MM.1S (cell line): ENCODE measurements at regions not wholly inside any gene's neighbourhood (a gene's known extent, or its start where the extent isn't known, plus 50 kb on each side); places are given as distances from the start of the nearest gene placed in this dataset.

Source experiments
- EZH2 ChIP-seq: fragments of 300-600 bp; sonication (generic); optimal IDR thresholded peaks from 2 replicates; pipeline ENCODE3; 2017; ENCODE audit warnings: low read depth, mild to moderate bottlenecking, antibody characterized with exemption, low read length, mixed read lengths
- EZH2phosphoT487 ChIP-seq: fragments of 300-600 bp; sonication (generic); IDR thresholded peaks from 2 replicates; pipeline ENCODE4 v1.6.1; 2018; ENCODE audit warnings: antibody characterized with exemption, low read length
- TF ChIP-seq, protein P1 (sequence below): fragments of 300-600 bp; sonication (generic); IDR thresholded peaks from 2 replicates; pipeline ENCODE4 v1.5.1; 2016; ENCODE audit warnings: antibody characterized with exemption, low read length, mixed read lengths

DNA sequence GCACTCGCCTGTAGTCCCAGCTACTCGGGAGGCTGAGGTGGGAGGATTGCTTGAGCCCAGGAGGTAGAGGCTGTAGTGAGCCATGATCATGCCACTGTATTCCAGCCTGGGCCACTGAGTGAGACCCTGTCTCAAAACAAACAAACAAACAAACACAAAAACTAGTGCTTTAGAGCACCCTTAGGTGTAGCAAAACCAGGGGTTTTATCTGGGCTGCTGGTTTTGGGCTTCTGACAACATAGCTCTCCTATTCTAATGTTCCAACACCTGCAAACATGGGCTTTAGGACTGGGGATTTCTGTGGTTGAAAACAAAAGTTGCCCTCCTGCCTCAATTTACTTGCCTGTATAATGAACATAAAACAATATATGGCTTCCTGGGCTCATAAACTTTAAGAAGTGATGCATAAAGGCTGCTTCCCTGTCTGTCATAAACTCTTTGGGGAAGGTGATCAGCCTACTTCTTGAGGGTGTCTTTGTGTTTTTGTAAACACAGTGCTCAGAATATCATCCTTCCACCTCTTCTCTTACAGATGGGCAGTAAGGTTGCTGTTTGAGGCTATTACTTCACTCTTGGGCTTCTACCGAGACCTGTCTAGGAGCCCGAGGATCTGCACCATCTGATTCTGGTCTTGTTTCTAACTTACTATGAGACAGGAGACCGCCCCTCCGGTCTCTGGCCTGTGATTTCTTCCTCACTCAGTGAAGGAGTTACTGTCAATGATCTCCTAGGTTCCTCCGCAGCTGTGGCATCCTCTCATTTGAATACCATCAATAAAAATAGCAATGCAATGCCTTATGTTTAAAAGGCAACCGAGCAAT lies 246.5 kb downstream of the MYCN start:
- TF ChIP-seq, protein P1, sequence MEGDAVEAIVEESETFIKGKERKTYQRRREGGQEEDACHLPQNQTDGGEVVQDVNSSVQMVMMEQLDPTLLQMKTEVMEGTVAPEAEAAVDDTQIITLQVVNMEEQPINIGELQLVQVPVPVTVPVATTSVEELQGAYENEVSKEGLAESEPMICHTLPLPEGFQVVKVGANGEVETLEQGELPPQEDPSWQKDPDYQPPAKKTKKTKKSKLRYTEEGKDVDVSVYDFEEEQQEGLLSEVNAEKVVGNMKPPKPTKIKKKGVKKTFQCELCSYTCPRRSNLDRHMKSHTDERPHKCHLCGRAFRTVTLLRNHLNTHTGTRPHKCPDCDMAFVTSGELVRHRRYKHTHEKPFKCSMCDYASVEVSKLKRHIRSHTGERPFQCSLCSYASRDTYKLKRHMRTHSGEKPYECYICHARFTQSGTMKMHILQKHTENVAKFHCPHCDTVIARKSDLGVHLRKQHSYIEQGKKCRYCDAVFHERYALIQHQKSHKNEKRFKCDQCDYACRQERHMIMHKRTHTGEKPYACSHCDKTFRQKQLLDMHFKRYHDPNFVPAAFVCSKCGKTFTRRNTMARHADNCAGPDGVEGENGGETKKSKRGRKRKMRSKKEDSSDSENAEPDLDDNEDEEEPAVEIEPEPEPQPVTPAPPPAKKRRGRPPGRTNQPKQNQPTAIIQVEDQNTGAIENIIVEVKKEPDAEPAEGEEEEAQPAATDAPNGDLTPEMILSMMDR = no peak
- TF ChIP-seq EZH2phosphoT487 = no peak
- no peak for TF ChIP-seq EZH2
